H1 (cell line): ENCODE measurements at regions not wholly inside any gene's neighbourhood (a gene's known extent, or its start where the extent isn't known, plus 50 kb on each side); places are given as distances from the start of the nearest gene placed in this dataset.

Source experiments
- CTBP2 ChIP-seq: IDR thresholded peaks from 2 replicates; pipeline ENCODE4 v1.7.0; 2011; ENCODE audit warnings: borderline replicate concordance, mild to moderate bottlenecking, moderate library complexity, mixed read lengths, low read length; ENCODE audit not compliant: insufficient read depth, insufficient read length
- TF ChIP-seq, protein P1 (sequence below): IDR thresholded peaks from 2 replicates; pipeline ENCODE4 v1.6.1; 2012; ENCODE audit warnings: inconsistent platforms

- TF ChIP-seq, protein P1, sequence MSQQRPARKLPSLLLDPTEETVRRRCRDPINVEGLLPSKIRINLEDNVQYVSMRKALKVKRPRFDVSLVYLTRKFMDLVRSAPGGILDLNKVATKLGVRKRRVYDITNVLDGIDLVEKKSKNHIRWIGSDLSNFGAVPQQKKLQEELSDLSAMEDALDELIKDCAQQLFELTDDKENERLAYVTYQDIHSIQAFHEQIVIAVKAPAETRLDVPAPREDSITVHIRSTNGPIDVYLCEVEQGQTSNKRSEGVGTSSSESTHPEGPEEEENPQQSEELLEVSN = no peak
- no peak for TF ChIP-seq CTBP2
These were observed 94.9 kb downstream of the TMEM174 start (continued) for GRCh38 chr5:73267766-73268435.
